PFSK-1 (cell line): ENCODE measurements at regions not wholly inside any gene's neighbourhood (a gene's known extent, or its start where the extent isn't known, plus 50 kb on each side); places are given as distances from the start of the nearest gene placed in this dataset.

Source experiments
- FOXP2 ChIP-seq: optimal IDR thresholded peaks from 2 replicates; pipeline ENCODE3; 2011; ENCODE audit warnings: borderline replicate concordance, control low read depth, inconsistent platforms; ENCODE audit not compliant: insufficient read depth; ENCODE audit errors: extremely low read length, extremely low read depth
- POLR2AphosphoS5 ChIP-seq: IDR thresholded peaks from 2 replicates; pipeline ENCODE4 v1.6.1; 2012; ENCODE audit warnings: low read depth, mild to moderate bottlenecking, control low read depth, low read length, moderate library complexity
- SIN3A ChIP-seq: IDR thresholded peaks from 2 replicates; pipeline ENCODE4 v1.6.1; 2012; ENCODE audit warnings: mild to moderate bottlenecking, low read length, moderate library complexity, borderline replicate concordance; ENCODE audit not compliant: insufficient read depth
- TAF1 ChIP-seq: IDR thresholded peaks from 2 replicates; pipeline ENCODE4 v1.6.1; 2012; ENCODE audit warnings: low read length, control low read depth, borderline replicate concordance; ENCODE audit not compliant: insufficient read depth
- TF ChIP-seq, protein P1 (sequence below), 2 experiments: IDR thresholded peaks; 2 replicates each; pipeline versions ENCODE4 v1.6.1 to v1.8.0; 2011 to 2012; ENCODE audit warnings: low read depth in 2 of 2, low read length in 2 of 2, control low read depth in 1 of 2, inconsistent platforms in 1 of 2, mild to moderate bottlenecking in 1 of 2, moderate library complexity in 1 of 2; ENCODE audit not compliant: insufficient read depth in 1 of 2

DNA sequence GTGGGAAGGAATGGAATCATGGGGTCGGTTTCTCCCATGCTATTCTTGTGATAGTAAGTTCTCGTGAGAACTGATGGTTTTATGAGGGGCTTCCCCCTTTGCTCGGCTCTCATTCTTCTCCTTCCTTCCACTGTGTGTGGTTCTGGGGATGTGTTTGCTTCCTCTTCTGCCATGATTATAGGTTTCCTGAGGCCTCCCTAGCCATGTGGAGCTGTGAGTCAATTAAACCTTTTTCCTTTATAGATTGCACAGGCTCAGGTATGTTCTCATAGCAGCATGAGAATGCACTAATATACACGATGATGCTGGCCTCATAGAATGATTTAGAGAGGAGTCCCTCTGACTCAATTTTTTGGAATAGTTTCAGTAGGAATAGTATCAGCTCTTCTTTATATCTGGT is 195.4 kb upstream of the IVNS1ABP start:
- TF ChIP-seq TAF1: no peak
- TF ChIP-seq FOXP2: no peak
- TF ChIP-seq POLR2AphosphoS5: no peak
- TF ChIP-seq, protein P1, sequence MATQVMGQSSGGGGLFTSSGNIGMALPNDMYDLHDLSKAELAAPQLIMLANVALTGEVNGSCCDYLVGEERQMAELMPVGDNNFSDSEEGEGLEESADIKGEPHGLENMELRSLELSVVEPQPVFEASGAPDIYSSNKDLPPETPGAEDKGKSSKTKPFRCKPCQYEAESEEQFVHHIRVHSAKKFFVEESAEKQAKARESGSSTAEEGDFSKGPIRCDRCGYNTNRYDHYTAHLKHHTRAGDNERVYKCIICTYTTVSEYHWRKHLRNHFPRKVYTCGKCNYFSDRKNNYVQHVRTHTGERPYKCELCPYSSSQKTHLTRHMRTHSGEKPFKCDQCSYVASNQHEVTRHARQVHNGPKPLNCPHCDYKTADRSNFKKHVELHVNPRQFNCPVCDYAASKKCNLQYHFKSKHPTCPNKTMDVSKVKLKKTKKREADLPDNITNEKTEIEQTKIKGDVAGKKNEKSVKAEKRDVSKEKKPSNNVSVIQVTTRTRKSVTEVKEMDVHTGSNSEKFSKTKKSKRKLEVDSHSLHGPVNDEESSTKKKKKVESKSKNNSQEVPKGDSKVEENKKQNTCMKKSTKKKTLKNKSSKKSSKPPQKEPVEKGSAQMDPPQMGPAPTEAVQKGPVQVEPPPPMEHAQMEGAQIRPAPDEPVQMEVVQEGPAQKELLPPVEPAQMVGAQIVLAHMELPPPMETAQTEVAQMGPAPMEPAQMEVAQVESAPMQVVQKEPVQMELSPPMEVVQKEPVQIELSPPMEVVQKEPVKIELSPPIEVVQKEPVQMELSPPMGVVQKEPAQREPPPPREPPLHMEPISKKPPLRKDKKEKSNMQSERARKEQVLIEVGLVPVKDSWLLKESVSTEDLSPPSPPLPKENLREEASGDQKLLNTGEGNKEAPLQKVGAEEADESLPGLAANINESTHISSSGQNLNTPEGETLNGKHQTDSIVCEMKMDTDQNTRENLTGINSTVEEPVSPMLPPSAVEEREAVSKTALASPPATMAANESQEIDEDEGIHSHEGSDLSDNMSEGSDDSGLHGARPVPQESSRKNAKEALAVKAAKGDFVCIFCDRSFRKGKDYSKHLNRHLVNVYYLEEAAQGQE (IDR thresholded peaks at IDR 0.05; ENCODE audit: insufficient read depth in 1 of 2, low read depth in 2 of 2, low read length in 2 of 2): no peak
- TF ChIP-seq SIN3A: no peak

DNA sequence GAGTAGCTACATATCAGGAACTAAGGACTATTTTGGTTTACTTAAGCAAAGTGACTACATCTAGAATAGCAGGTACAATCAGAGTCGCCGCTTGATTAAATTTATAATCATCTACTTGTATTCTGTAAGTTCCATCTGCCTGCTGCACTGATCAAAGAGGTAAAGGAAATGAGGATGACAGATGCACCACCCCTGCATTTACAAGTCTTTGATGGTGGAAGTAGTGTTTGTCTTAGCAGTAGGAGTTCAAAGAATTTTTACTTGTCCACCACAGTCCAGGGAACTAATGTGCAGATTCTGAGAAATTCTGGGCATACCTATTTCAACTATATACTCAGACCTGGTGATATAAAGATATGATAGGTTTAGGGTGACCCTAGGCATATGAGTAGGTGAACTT is 184.1 kb upstream of the IVNS1ABP start:
- TF ChIP-seq SIN3A: no peak
- no peak for TF ChIP-seq POLR2AphosphoS5
- no peak for TF ChIP-seq TAF1
- TF ChIP-seq FOXP2: no peak
- TF ChIP-seq, protein P1 (IDR thresholded peaks at IDR 0.05; ENCODE audit: insufficient read depth in 1 of 2, low read depth in 2 of 2, low read length in 2 of 2): no peak

DNA sequence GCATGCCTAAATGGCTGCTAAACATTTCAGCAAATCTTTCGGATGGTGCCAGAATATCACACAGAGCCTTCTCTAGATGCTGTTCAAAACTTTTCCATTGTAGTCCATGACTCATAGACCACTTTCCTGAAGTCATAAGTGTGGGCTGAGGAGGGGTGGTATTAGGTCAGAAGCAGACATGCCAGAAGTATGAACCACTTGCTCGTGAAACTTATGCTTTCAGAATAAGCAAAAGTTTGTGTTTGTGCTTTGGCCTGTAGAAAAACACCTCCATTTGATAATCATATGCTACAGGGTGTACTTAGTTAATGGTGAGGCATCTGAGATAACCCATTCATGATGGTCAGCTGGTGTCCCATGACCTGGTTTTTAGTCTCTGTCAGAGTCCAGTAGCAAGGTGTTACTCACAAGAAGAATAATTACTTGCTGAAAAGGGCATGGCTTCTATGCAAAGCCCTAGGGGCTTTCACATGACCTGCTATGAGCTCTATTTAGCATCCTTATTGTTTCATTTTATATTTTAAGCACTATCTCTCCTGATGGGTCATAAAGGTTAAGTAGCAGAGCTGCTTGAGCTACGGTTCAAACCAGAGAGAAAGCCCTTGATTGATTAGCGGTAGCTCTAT is 183.1 kb upstream of the IVNS1ABP start:
- no peak for TF ChIP-seq SIN3A
- no peak for TF ChIP-seq FOXP2
- TF ChIP-seq POLR2AphosphoS5: no peak
- TF ChIP-seq TAF1: no peak
- TF ChIP-seq, protein P1 (IDR thresholded peaks at IDR 0.05; ENCODE audit: insufficient read depth in 1 of 2, low read depth in 2 of 2, low read length in 2 of 2): no peak

DNA sequence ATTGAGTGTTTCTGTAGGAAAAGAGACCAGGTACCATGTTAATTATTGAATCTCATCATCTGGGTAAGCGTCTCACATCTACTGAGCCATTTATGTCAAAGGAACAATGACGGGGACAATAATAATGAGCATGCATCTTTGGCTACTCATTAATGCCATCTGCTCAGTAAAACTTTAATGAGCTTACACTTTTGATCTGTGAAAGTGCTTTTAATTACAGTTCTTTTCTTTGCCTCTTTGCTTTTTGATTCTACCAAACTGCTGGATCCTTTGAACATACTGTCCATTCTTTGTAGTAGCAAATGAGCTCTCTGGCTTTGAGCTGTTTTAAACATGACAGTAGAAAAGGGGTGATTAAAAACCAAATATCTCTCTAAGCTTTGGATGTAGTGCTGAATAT is 181.2 kb upstream of the IVNS1ABP start:
- TF ChIP-seq POLR2AphosphoS5 (no peak), SIN3A (no peak), TAF1 (no peak), FOXP2 (no peak)
- TF ChIP-seq, protein P1 (IDR thresholded peaks at IDR 0.05; ENCODE audit: insufficient read depth in 1 of 2, low read depth in 2 of 2, low read length in 2 of 2): no peak

DNA sequence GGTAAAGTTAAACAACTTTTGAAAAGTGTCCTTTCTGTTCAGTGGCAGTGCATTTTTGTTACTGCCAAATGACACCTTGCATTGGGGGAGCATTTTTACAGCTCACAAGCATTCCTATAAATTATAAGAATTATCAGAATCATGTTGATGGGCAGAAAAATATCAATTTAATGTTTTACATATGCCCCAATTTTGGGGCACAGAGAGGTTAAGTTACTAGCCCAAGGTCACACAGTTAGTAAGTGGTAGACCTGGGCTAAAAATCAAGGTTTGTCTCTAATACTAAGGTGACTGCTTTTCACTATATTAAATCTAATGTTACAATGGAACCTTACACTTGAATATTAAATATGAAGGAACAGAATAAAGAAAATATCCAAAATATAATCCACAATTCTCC is 180.1 kb upstream of the IVNS1ABP start:
- TF ChIP-seq, protein P1 (IDR thresholded peaks at IDR 0.05; ENCODE audit: insufficient read depth in 1 of 2, low read depth in 2 of 2, low read length in 2 of 2): no peak
- no peak for TF ChIP-seq SIN3A
- no peak for TF ChIP-seq TAF1
- TF ChIP-seq POLR2AphosphoS5: no peak
- TF ChIP-seq FOXP2: no peak
